ENCODE measurements at regions not wholly inside any gene's neighbourhood (a gene's known extent, or its start where the extent isn't known, plus 50 kb on each side); places are given as distances from the start of the nearest gene placed in this dataset.

- POLR2A ChIA-PET: no interaction called here
- BruUV-seq (replicated peaks): no TSS peak
- TF ChIP-seq KDM6A (CRISPR knock-in tag; IDR thresholded peaks at IDR 0.05; ENCODE audit: low read depth) (no peak), ZNF605 (CRISPR knock-in tag; IDR thresholded peaks at IDR 0.05) (no peak), POLR2AphosphoS5 (IDR thresholded peaks at IDR 0.05; ENCODE audit: low read depth, low read length) (no peak), FOXA3 (CRISPR knock-in tag; IDR thresholded peaks at IDR 0.05) (no peak), SMAD1 (CRISPR knock-in tag; IDR thresholded peaks at IDR 0.05; ENCODE audit: borderline replicate concordance, low read depth) (no peak)
- in situ Hi-C loops (cut with HindIII; ENCODE audit: extremely low pct_ligation_motif_present, low pct_unique_long_range_greater_than_20kb): no loop called here
- Histone ChIP-seq H3K27ac (ENCODE audit: extremely low read length, insufficient read depth, low read length) (no peak overlapping the region), H3K9ac (ENCODE audit: insufficient read depth, low read depth, low read length) (no peak overlapping the region), H2AFZ (ENCODE audit: low read length) (no peak overlapping the region), H3K27me3 (ENCODE audit: control insufficient read depth in 1 of 2, insufficient read depth in 2 of 2, low read length in 2 of 2) (no peaks in the 10 kb centered on the region; a peak in 1 of 5 replicates), H3K4me3 (replicated peaks in 1 of 3; ENCODE audit: insufficient read depth in 1 of 3, low read depth in 2 of 3, low read length in 3 of 3) (no peak overlapping the region), H3K79me2 (ENCODE audit: insufficient read depth, low read length) (no peaks in the 10 kb centered on the region), H3K4me2 (ENCODE audit: low read depth, low read length) (no peak overlapping the region), H3K36me3 (replicated peaks in 1 of 2; ENCODE audit: control insufficient read depth in 1 of 2, insufficient read depth in 2 of 2, low read length in 2 of 2) (no peaks in the 10 kb centered on the region), H4K20me1 (ENCODE audit: insufficient read depth, low read length) (no peaks in the 10 kb centered on the region), H3K4me1 (ENCODE audit: insufficient read depth, low read length) (no peaks in the 10 kb centered on the region), H3K9me3 (ENCODE audit: low read length) (no peaks in the 10 kb centered on the region)
- WGBS (ENCODE audit: low lambda C conversion rate): 29% methylated on average over 23 of the region's 31 CpGs
- no peak for DNase-seq (ENCODE audit: low spot score)
- FAIRE-seq: no peak
- ATAC-seq: no peak
- CTCF ChIA-PET (ENCODE audit: low intra/inter-chr PET ratio, low total read pairs): no interaction called here
- intact Hi-C loops (cut with micrococcal nuclease; ENCODE audit: unreplicated experiment): no loop called here
These were observed 499.2 kb upstream of the SALL3 start for GRCh38 chr18:78480262-78481054.

- FAIRE-seq: no peak
- no peak overlapping the region for H3K9ac ChIP-seq (ENCODE audit: insufficient read depth, low read depth, low read length)
- H3K4me3 ChIP-seq (replicated peaks in 1 of 3; ENCODE audit: insufficient read depth in 1 of 3, low read depth in 2 of 3, low read length in 3 of 3): no peak overlapping the region
- ChIA-PET POLR2A (no interaction called here), CTCF (ENCODE audit: low intra/inter-chr PET ratio, low total read pairs) (no interaction called here)
- intact Hi-C loops (cut with micrococcal nuclease; ENCODE audit: unreplicated experiment) (no loop called here), in situ Hi-C loops (cut with HindIII; ENCODE audit: extremely low pct_ligation_motif_present, low pct_unique_long_range_greater_than_20kb) (no loop called here)
- DNase-seq (ENCODE audit: low spot score): no peak
- H3K27me3 ChIP-seq (ENCODE audit: control insufficient read depth in 1 of 2, insufficient read depth in 2 of 2, low read length in 2 of 2): no peaks in the 10 kb centered on the region; a peak in 1 of 5 replicates
- no peak for ATAC-seq
- H3K36me3 ChIP-seq (replicated peaks in 1 of 2; ENCODE audit: control insufficient read depth in 1 of 2, insufficient read depth in 2 of 2, low read length in 2 of 2): no peaks in the 10 kb centered on the region
- WGBS (ENCODE audit: low lambda C conversion rate): 38% methylated on average over 7 of the region's 7 CpGs
- H4K20me1 ChIP-seq (ENCODE audit: insufficient read depth, low read length): no peaks in the 10 kb centered on the region
- H3K27ac ChIP-seq (ENCODE audit: extremely low read length, insufficient read depth, low read length): no peak overlapping the region
- no peak overlapping the region for H3K4me2 ChIP-seq (ENCODE audit: low read depth, low read length)
- H3K79me2 ChIP-seq (ENCODE audit: insufficient read depth, low read length): no peaks in the 10 kb centered on the region
- H3K9me3 ChIP-seq (ENCODE audit: low read length): no peaks in the 10 kb centered on the region
- H2AFZ ChIP-seq (ENCODE audit: low read length): no peak overlapping the region
- H3K4me1 ChIP-seq (ENCODE audit: insufficient read depth, low read length): no peaks in the 10 kb centered on the region
- no TSS peak for BruUV-seq (replicated peaks)
- TF ChIP-seq ZNF816 (CRISPR knock-in tag; IDR thresholded peaks at IDR 0.05; ENCODE audit: borderline replicate concordance): no peak
- TF ChIP-seq KMT2A (CRISPR knock-in tag; IDR thresholded peaks at IDR 0.05): no peak
- TF ChIP-seq ZBTB10 (CRISPR knock-in tag; IDR thresholded peaks at IDR 0.05; ENCODE audit: borderline replicate concordance): no peak
- no peak for TF ChIP-seq ZFP41 (CRISPR knock-in tag; IDR thresholded peaks at IDR 0.05; ENCODE audit: borderline replicate concordance)
- no peak for TF ChIP-seq ZNF337 (CRISPR knock-in tag; IDR thresholded peaks at IDR 0.05; ENCODE audit: borderline replicate concordance, low read depth)
- TF ChIP-seq TBP (CRISPR knock-in tag; IDR thresholded peaks at IDR 0.05): no peak
These were observed 497.2 kb upstream of the SALL3 start for GRCh38 chr18:78482378-78482777.

All from HepG2 (cell line).